HepG2 (cell line): ENCODE measurements at regions not wholly inside any gene's neighbourhood (a gene's known extent, or its start where the extent isn't known, plus 50 kb on each side); places are given as distances from the start of the nearest gene placed in this dataset.

Experiments used
- GTF2F1 ChIP-seq: fragments of 150-350 bp; IDR thresholded peaks from 2 replicates; pipeline ENCODE4 v1.6.1; 2014; ENCODE audit warnings: low read length
- NCOA5 ChIP-seq: sonication (generic); formaldehyde crosslinking; IDR thresholded peaks from 2 replicates; pipeline ENCODE4 v1.4.0; 2020; ENCODE audit warnings: missing genetic modification reagents
- POLR2G ChIP-seq: fragments of 200-400 bp; formaldehyde crosslinking; IDR thresholded peaks from 2 replicates; pipeline ENCODE4 v1.6.1; 2018; ENCODE audit warnings: mild to moderate bottlenecking, low read depth, low read length, moderate library complexity
- RFX1 ChIP-seq: fragments of 450-650 bp; IDR thresholded peaks from 2 replicates; pipeline ENCODE4 v1.6.1; 2017
- TEAD3 ChIP-seq: optimal IDR thresholded peaks from 2 replicates; pipeline ENCODE3; 2016; ENCODE audit warnings: borderline replicate concordance
- ZNF441 ChIP-seq: sonication (generic); formaldehyde crosslinking; IDR thresholded peaks from 2 replicates; pipeline ENCODE4 v1.7.0; 2021; ENCODE audit warnings: missing genetic modification reagents, borderline replicate concordance
- ZNF543 ChIP-seq: sonication (generic); formaldehyde crosslinking; IDR thresholded peaks from 2 replicates; pipeline ENCODE4 v1.4.0; 2020; ENCODE audit warnings: mild to moderate bottlenecking, missing genetic modification reagents
- ZSCAN9 ChIP-seq: IDR thresholded peaks from 2 replicates; pipeline ENCODE4 v1.6.1; 2016; ENCODE audit warnings: borderline replicate concordance
- TF ChIP-seq, protein P1 (sequence below): sonication (generic); formaldehyde crosslinking; IDR thresholded peaks from 2 replicates; pipeline ENCODE4 v1.9.0; 2021; ENCODE audit warnings: missing genetic modification reagents, mild to moderate bottlenecking, borderline replicate concordance
- TF ChIP-seq, protein P2 (sequence below), 2 experiments: sonication (generic) in 1 of 2; formaldehyde crosslinking in 1 of 2; IDR thresholded peaks; 2 replicates each; pipeline versions ENCODE4 v1.4.0 to v1.6.1; 2016 to 2020; ENCODE audit warnings: borderline replicate concordance in 1 of 2, low read depth in 1 of 2, mild to moderate bottlenecking in 1 of 2, missing genetic modification reagents in 1 of 2
- TF ChIP-seq, protein P3 (sequence below), 2 experiments: fragments of 450-650 bp in 1 of 2; sonication (generic) in 1 of 2; formaldehyde crosslinking; IDR thresholded peaks; 2 replicates each; pipeline versions ENCODE4 v1.5.0 to v1.8.0; 2020 to 2022; ENCODE audit warnings: mild to moderate bottlenecking in 1 of 2, missing genetic modification reagents in 1 of 2
- TF ChIP-seq, protein P4 (sequence below): sonication (generic); formaldehyde crosslinking; IDR thresholded peaks from 2 replicates; pipeline ENCODE4 v1.8.0; 2022; ENCODE audit warnings: missing genetic modification reagents, mild to moderate bottlenecking, borderline replicate concordance
- TF ChIP-seq, protein P5 (sequence below): sonication (generic); formaldehyde crosslinking; IDR thresholded peaks from 2 replicates; pipeline ENCODE4 v1.8.1; 2023; ENCODE audit warnings: mild to moderate bottlenecking, missing genetic modification reagents
- TF ChIP-seq, protein P6 (sequence below): IDR thresholded peaks from 2 replicates; pipeline ENCODE4 v1.6.1; 2016; ENCODE audit warnings: low read depth
- TF ChIP-seq, protein P7 (sequence below): sonication (generic); formaldehyde crosslinking; IDR thresholded peaks from 2 replicates; pipeline ENCODE4 v1.5.1; 2020; ENCODE audit warnings: mild to moderate bottlenecking, missing genetic modification reagents

DNA sequence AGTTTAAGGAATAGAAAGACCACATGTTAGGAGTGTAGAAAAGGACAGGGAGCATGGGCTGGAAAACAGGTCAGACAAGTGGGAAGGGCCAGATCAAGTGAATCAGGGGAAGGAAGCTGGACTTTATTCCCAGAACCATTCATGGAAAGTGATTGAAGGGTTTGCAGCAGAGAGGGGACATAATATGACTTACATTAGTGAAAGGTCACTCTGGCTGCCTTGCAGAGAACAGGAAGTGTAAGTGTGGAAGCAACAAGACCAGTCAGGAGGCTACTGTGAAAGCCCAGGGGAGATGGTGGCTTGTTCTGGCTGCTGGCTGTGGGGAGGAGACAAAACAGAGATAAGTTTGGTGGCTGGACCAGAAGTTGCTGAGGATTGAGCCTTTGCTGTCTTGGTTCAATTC lies 69.1 kb downstream of the VCPKMT start (continued):
- TF ChIP-seq, protein P1, sequence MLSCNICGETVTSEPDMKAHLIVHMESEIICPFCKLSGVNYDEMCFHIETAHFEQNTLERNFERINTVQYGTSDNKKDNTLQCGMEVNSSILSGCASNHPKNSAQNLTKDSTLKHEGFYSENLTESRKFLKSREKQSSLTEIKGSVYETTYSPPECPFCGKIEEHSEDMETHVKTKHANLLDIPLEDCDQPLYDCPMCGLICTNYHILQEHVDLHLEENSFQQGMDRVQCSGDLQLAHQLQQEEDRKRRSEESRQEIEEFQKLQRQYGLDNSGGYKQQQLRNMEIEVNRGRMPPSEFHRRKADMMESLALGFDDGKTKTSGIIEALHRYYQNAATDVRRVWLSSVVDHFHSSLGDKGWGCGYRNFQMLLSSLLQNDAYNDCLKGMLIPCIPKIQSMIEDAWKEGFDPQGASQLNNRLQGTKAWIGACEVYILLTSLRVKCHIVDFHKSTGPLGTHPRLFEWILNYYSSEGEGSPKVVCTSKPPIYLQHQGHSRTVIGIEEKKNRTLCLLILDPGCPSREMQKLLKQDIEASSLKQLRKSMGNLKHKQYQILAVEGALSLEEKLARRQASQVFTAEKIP (CRISPR knock-in tag), result no peak
- TF ChIP-seq, protein P2, sequence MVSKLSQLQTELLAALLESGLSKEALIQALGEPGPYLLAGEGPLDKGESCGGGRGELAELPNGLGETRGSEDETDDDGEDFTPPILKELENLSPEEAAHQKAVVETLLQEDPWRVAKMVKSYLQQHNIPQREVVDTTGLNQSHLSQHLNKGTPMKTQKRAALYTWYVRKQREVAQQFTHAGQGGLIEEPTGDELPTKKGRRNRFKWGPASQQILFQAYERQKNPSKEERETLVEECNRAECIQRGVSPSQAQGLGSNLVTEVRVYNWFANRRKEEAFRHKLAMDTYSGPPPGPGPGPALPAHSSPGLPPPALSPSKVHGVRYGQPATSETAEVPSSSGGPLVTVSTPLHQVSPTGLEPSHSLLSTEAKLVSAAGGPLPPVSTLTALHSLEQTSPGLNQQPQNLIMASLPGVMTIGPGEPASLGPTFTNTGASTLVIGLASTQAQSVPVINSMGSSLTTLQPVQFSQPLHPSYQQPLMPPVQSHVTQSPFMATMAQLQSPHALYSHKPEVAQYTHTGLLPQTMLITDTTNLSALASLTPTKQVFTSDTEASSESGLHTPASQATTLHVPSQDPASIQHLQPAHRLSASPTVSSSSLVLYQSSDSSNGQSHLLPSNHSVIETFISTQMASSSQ (IDR thresholded peaks at IDR 0.05; ENCODE audit: low read depth), result no peak
- TF ChIP-seq, protein P2 (CRISPR knock-in tag; IDR thresholded peaks at IDR 0.05; ENCODE audit: borderline replicate concordance), result no peak
- TF ChIP-seq, protein P3, sequence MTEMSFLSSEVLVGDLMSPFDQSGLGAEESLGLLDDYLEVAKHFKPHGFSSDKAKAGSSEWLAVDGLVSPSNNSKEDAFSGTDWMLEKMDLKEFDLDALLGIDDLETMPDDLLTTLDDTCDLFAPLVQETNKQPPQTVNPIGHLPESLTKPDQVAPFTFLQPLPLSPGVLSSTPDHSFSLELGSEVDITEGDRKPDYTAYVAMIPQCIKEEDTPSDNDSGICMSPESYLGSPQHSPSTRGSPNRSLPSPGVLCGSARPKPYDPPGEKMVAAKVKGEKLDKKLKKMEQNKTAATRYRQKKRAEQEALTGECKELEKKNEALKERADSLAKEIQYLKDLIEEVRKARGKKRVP (CRISPR knock-in tag; IDR thresholded peaks at IDR 0.05), result no peak
- no peak for TF ChIP-seq TEAD3 (CRISPR knock-in tag)
- no peak for TF ChIP-seq POLR2G
- TF ChIP-seq ZNF441, result peak; percentile 26
- TF ChIP-seq, protein P4, sequence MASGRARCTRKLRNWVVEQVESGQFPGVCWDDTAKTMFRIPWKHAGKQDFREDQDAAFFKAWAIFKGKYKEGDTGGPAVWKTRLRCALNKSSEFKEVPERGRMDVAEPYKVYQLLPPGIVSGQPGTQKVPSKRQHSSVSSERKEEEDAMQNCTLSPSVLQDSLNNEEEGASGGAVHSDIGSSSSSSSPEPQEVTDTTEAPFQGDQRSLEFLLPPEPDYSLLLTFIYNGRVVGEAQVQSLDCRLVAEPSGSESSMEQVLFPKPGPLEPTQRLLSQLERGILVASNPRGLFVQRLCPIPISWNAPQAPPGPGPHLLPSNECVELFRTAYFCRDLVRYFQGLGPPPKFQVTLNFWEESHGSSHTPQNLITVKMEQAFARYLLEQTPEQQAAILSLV, result no peak
- TF ChIP-seq, protein P5, sequence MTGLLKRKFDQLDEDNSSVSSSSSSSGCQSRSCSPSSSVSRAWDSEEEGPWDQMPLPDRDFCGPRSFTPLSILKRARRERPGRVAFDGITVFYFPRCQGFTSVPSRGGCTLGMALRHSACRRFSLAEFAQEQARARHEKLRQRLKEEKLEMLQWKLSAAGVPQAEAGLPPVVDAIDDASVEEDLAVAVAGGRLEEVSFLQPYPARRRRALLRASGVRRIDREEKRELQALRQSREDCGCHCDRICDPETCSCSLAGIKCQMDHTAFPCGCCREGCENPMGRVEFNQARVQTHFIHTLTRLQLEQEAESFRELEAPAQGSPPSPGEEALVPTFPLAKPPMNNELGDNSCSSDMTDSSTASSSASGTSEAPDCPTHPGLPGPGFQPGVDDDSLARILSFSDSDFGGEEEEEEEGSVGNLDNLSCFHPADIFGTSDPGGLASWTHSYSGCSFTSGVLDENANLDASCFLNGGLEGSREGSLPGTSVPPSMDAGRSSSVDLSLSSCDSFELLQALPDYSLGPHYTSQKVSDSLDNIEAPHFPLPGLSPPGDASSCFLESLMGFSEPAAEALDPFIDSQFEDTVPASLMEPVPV (CRISPR knock-in tag), result 0 out of 2 replicates have a peak, but pooled peaks have one; percentile 35
- TF ChIP-seq RFX1, result no peak
- no peak for TF ChIP-seq GTF2F1
- TF ChIP-seq ZSCAN9 (CRISPR knock-in tag), result no peak
- no peak for TF ChIP-seq ZNF543 (CRISPR knock-in tag)
- TF ChIP-seq, protein P6, sequence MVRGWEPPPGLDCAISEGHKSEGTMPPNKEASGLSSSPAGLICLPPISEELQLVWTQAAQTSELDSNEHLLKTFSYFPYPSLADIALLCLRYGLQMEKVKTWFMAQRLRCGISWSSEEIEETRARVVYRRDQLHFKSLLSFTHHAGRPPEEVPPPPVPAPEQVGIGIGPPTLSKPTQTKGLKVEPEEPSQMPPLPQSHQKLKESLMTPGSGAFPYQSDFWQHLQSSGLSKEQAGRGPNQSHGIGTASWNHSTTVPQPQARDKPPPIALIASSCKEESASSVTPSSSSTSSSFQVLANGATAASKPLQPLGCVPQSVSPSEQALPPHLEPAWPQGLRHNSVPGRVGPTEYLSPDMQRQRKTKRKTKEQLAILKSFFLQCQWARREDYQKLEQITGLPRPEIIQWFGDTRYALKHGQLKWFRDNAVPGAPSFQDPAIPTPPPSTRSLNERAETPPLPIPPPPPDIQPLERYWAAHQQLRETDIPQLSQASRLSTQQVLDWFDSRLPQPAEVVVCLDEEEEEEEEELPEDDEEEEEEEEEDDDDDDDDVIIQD (CRISPR knock-in tag), result no peak
- TF ChIP-seq, protein P7, sequence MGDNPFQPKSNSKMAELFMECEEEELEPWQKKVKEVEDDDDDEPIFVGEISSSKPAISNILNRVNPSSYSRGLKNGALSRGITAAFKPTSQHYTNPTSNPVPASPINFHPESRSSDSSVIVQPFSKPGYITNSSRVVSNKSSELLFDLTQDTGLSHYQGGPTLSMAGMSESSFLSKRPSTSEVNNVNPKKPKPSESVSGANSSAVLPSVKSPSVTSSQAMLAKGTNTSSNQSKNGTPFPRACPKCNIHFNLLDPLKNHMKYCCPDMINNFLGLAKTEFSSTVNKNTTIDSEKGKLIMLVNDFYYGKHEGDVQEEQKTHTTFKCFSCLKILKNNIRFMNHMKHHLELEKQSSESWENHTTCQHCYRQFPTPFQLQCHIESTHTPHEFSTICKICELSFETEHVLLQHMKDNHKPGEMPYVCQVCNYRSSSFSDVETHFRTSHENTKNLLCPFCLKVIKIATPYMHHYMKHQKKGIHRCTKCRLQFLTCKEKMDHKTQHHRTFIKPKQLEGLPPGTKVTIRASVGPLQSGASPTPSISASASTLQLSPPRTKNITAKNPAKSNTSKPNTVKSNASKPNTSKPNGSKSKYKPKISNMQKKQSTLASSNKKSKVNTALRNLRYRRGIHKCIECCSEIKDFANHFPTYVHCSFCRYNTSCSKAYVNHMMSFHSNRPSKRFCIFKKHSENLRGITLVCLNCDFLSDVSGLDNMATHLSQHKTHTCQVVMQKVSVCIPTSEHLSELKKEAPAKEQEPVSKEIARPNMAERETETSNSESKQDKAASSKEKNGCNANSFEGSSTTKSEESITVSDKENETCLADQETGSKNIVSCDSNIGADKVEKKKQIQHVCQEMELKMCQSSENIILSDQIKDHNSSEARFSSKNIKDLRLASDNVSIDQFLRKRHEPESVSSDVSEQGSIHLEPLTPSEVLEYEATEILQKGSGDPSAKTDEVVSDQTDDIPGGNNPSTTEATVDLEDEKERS, result no peak
- TF ChIP-seq NCOA5 (CRISPR knock-in tag), result no peak
